ENCODE measurements at regions not wholly inside any gene's neighbourhood (a gene's known extent, or its start where the extent isn't known, plus 50 kb on each side); places are given as distances from the start of the nearest gene placed in this dataset.

GRCh38 chr13:30134578-30134977 is 172.8 kb downstream of the KATNAL1 start:
- H3K4me1 ChIP-seq, result 0 out of 3 replicates have a peak, but pooled peaks cover 4% of the 10 kb centered on the region
- DNase-seq (ENCODE audit: low read depth in 1 of 2, low spot score in 1 of 2) (no peak), FAIRE-seq (no peak), ATAC-seq (no peak)
- H3K4me3 ChIP-seq, result no peak overlapping the region
- H3K27ac ChIP-seq, result no peak overlapping the region
- WGBS (ENCODE audit: missing lambda C conversion rate), result 58% methylated on average over 2 of the region's 2 CpGs
- H3K9me3 ChIP-seq, result no peaks in the 10 kb centered on the region
- CTCF ChIA-PET, result interaction anchor here (0.6 to 4.5 kb wide), 5 partner anchors 9 to 669 kb away, joined by 3 to 69 read pairs (median 4); no protein-coding TSS in a partner anchor
- TF ChIP-seq FOSB (CRISPR knock-in tag; IDR thresholded peaks at IDR 0.05) (no peak), MYC (IDR thresholded peaks at IDR 0.05; ENCODE audit: borderline replicate concordance, low read length) (no peak), HDAC2 (IDR thresholded peaks at IDR 0.05) (no peak), HOXA7 (CRISPR knock-in tag; IDR thresholded peaks at IDR 0.05) (no peak), JUNB (IDR thresholded peaks at IDR 0.05) (no peak), KDM1A (IDR thresholded peaks at IDR 0.05; ENCODE audit: low read depth) (no peak), BHLHE40 (IDR thresholded peaks at IDR 0.05; ENCODE audit: low read depth, low read length) (no peak), CTCF (IDR thresholded peaks at IDR 0.05) (no peak), BCL3 (IDR thresholded peaks at IDR 0.05) (no peak), USF2 (IDR thresholded peaks at IDR 0.05) (no peak), EHMT2 (IDR thresholded peaks at IDR 0.05; ENCODE audit: low read depth) (no peak), CBX2 (IDR thresholded peaks at IDR 0.05; ENCODE audit: borderline replicate concordance, low read depth) (no peak), PBX3 (IDR thresholded peaks at IDR 0.05) (no peak)
- H3K4me2 ChIP-seq, result no peak overlapping the region
- POLR2A ChIA-PET, result no interaction called here

- FAIRE-seq (no peak), DNase-seq (ENCODE audit: low read depth in 1 of 2, low spot score in 1 of 2) (no peak), ATAC-seq (no peak)
- ChIA-PET POLR2A (no interaction called here), CTCF (interaction anchor here (0.6 to 4.5 kb wide), 10 partner anchors 8 to 911 kb away, joined by 3 to 69 read pairs (median 7); no protein-coding TSS in a partner anchor)
- H3K4me2 ChIP-seq, result no peak overlapping the region
- H3K27ac ChIP-seq, result no peak overlapping the region
- TF ChIP-seq PHF8 (IDR thresholded peaks at IDR 0.05; ENCODE audit: borderline replicate concordance, low read depth) (no peak), ATOH8 (CRISPR knock-in tag; IDR thresholded peaks at IDR 0.05; ENCODE audit: low read depth) (no peak), JUNB (IDR thresholded peaks at IDR 0.05) (no peak), MAZ (IDR thresholded peaks at IDR 0.05; ENCODE audit: borderline replicate concordance, low read depth, low read length) (no peak), USF2 (IDR thresholded peaks at IDR 0.05) (no peak), EHF (CRISPR knock-in tag; IDR thresholded peaks at IDR 0.05) (no peak), SMC3 (IDR thresholded peaks at IDR 0.05) (no peak), ELK1 (IDR thresholded peaks at IDR 0.05; ENCODE audit: low read depth, low read length) (no peak), HDAC2 (IDR thresholded peaks at IDR 0.05) (no peak), KDM5A (IDR thresholded peaks at IDR 0.05) (no peak), GATA3 (IDR thresholded peaks at IDR 0.05; ENCODE audit: borderline replicate concordance) (no peak), SREBF2 (IDR thresholded peaks at IDR 0.05) (no peak), ZFP36 (IDR thresholded peaks at IDR 0.05; ENCODE audit: borderline replicate concordance, partially characterized antibody) (no peak), BHLHE40 (IDR thresholded peaks at IDR 0.05; ENCODE audit: low read depth, low read length) (no peak), MAX (IDR thresholded peaks at IDR 0.05) (no peak), FOXS1 (CRISPR knock-in tag; IDR thresholded peaks at IDR 0.05) (no peak), RCOR1 (IDR thresholded peaks at IDR 0.05; ENCODE audit: low read depth, low read length) (no peak), RAD21 (conservative IDR thresholded peaks at IDR 0.05 in 1 of 2, IDR thresholded peaks at IDR 0.05 in 1 of 2) (no peak)
- 64% methylated on average over 7 of the region's 7 CpGs for WGBS (ENCODE audit: missing lambda C conversion rate)
- no peaks in the 10 kb centered on the region for H3K9me3 ChIP-seq
- no peak overlapping the region for H3K4me3 ChIP-seq
- 0 out of 3 replicates have a peak, but pooled peaks cover 4% of the 10 kb centered on the region for H3K4me1 ChIP-seq
Observed at GRCh38 chr13:30133996-30134395, 173.4 kb downstream of the KATNAL1 start.

All from A549 (cell line).